Endodermal cell (in vitro differentiated cells): ENCODE measurements at regions not wholly inside any gene's neighbourhood (a gene's known extent, or its start where the extent isn't known, plus 50 kb on each side); places are given as distances from the start of the nearest gene placed in this dataset.

Experiments used
- DNase-seq: peaks from one replicate; pipeline ENCODE4 v3.0.0-alpha.2; 2017
- H3K27ac ChIP-seq: 2 replicates; pipeline ENCODE4 v1.5.1; 2013; ENCODE audit warnings: mild to moderate bottlenecking, low read depth, low read length, moderate library complexity
- H3K27me3 ChIP-seq: 2 replicates; pipeline ENCODE4 v1.6.1; 2013; ENCODE audit warnings: mild to moderate bottlenecking, low read length, moderate library complexity; ENCODE audit not compliant: insufficient read depth, control insufficient read depth, poor library complexity, severe bottlenecking
- H3K36me3 ChIP-seq: 2 replicates; pipeline ENCODE4 v1.7.0; 2013; ENCODE audit warnings: mild to moderate bottlenecking, low read length, moderate library complexity; ENCODE audit not compliant: control insufficient read depth, insufficient read depth
- H3K4me1 ChIP-seq: one replicate; pipeline ENCODE4 v1.7.0; 2013; ENCODE audit warnings: low read length; ENCODE audit not compliant: control insufficient read depth, insufficient read depth
- H3K4me3 ChIP-seq: 2 replicates; pipeline ENCODE4 v1.5.1; 2013; ENCODE audit warnings: mild to moderate bottlenecking, low read length, moderate library complexity
- H3K9ac ChIP-seq: 2 replicates; pipeline ENCODE4 v1.6.1; 2013; ENCODE audit warnings: mild to moderate bottlenecking, low read length, moderate library complexity; ENCODE audit not compliant: poor library complexity, severe bottlenecking; ENCODE audit errors: extremely low read depth
- H3K9me3 ChIP-seq: 2 replicates; pipeline ENCODE4 v1.6.1; 2013; ENCODE audit warnings: mild to moderate bottlenecking, low read length, moderate library complexity; ENCODE audit not compliant: control insufficient read depth
- H3K27ac Mint-ChIP-seq: 2 replicates; pipeline ENCODE4 v1.8.0; 2020; ENCODE audit warnings: mixed read lengths
- H3K27me3 Mint-ChIP-seq: 2 replicates; pipeline ENCODE4 v1.8.0; 2021; ENCODE audit warnings: mild to moderate bottlenecking, mixed read lengths; ENCODE audit not compliant: insufficient read depth
- H3K36me3 Mint-ChIP-seq: 2 replicates; pipeline ENCODE4 v1.8.0; 2020; ENCODE audit warnings: low read depth, mixed read lengths
- H3K4me1 Mint-ChIP-seq: 2 replicates; pipeline ENCODE4 v1.8.0; 2020; ENCODE audit warnings: mixed read lengths
- H3K4me3 Mint-ChIP-seq: 2 replicates; pipeline ENCODE4 v1.8.0; 2020; ENCODE audit warnings: mild to moderate bottlenecking, moderate library complexity, mixed read lengths
- H3K9me3 Mint-ChIP-seq: 2 replicates; pipeline ENCODE4 v1.8.0; 2020; ENCODE audit warnings: mild to moderate bottlenecking, mixed read lengths
- WGBS, 2 experiments: methylation state at CpG; one replicate each; pipeline versions ENCODE4 v1.1.5 to v1.1.7; 2013; ENCODE audit warnings: missing lambda C conversion rate in 2 of 2, mixed read lengths in 1 of 2; ENCODE audit not compliant: insufficient coverage in 1 of 2, insufficient read length in 1 of 2; 5-methylcytosine and 5-hydroxymethylcytosine counted together
- TF ChIP-seq, protein P1 (sequence below): fragments of 200-600 bp; sonication (generic); conservative IDR thresholded peaks from 2 replicates; pipeline ENCODE4 v1.5.0; 2021; ENCODE audit warnings: antibody characterized with exemption, mild to moderate bottlenecking

DNA sequence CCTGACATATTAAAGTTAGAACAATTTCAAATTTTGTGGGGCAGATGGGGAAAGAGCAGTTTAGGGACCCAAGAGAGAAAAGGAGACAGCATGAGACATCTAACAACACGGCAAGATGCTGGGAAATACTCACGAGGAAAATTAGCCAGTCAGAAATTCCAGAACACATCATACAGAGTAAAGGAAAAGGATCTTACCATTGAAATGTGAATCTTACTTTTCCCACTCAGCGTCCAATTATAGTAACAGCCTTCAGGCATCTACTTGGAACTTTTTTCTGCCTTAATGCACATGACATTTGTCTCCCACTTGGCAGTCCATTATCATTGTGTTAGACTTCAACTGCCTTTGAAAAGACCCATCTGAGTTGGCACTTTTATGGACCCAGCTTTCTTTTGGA lies 189.7 kb upstream of the SLC27A6 start:
- no peak overlapping the region for H3K4me3 Mint-ChIP-seq
- Histone ChIP-seq H3K27ac (no peak overlapping the region), H3K27me3 (no peaks in the 10 kb centered on the region), H3K9ac (no peak overlapping the region), H3K36me3 (no peaks in the 10 kb centered on the region), H3K4me3 (no peak overlapping the region), H3K4me1 (no peaks in the 10 kb centered on the region), H3K9me3 (no peaks in the 10 kb centered on the region)
- H3K4me1 Mint-ChIP-seq = peaks cover 2% of the 10 kb centered on the region
- H3K27ac Mint-ChIP-seq = no peak overlapping the region
- no peaks in the 10 kb centered on the region for H3K27me3 Mint-ChIP-seq
- no peaks in the 10 kb centered on the region for H3K9me3 Mint-ChIP-seq
- DNase-seq = no peak
- WGBS, 2 experiments = 76 to 89% methylated on average over 2 to 3 of the region's 3 CpGs
- TF ChIP-seq, protein P1, sequence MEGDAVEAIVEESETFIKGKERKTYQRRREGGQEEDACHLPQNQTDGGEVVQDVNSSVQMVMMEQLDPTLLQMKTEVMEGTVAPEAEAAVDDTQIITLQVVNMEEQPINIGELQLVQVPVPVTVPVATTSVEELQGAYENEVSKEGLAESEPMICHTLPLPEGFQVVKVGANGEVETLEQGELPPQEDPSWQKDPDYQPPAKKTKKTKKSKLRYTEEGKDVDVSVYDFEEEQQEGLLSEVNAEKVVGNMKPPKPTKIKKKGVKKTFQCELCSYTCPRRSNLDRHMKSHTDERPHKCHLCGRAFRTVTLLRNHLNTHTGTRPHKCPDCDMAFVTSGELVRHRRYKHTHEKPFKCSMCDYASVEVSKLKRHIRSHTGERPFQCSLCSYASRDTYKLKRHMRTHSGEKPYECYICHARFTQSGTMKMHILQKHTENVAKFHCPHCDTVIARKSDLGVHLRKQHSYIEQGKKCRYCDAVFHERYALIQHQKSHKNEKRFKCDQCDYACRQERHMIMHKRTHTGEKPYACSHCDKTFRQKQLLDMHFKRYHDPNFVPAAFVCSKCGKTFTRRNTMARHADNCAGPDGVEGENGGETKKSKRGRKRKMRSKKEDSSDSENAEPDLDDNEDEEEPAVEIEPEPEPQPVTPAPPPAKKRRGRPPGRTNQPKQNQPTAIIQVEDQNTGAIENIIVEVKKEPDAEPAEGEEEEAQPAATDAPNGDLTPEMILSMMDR = no peak
- no peaks in the 10 kb centered on the region for H3K36me3 Mint-ChIP-seq

DNA sequence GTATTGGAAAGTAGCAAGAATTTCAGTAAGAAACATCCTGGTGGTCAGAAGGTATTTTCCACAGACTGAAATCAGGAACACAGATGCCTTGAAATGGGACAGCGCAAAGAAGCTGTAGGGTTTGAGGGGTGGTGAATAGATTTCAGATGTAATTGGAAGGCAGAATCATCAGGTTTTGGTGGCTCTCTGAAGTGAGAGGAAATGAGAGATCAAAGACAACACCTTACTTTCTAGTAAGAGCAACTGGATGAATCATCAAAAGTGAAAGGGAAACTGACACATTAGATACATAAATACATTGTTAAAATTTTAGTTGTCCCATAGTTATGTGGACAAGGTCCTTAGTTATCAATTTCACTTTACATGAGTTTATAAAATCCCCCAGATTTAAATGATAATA lies 188.2 kb upstream of the SLC27A6 start:
- H3K27me3 ChIP-seq = no peaks in the 10 kb centered on the region
- Mint-ChIP-seq H3K36me3 (no peaks in the 10 kb centered on the region), H3K9me3 (no peaks in the 10 kb centered on the region), H3K4me1 (peaks cover 5% of the 10 kb centered on the region), H3K27ac (no peak overlapping the region), H3K27me3 (no peaks in the 10 kb centered on the region), H3K4me3 (no peak overlapping the region)
- no peak for DNase-seq
- H3K4me1 ChIP-seq = no peaks in the 10 kb centered on the region
- TF ChIP-seq, protein P1 = no peak
- no peaks in the 10 kb centered on the region for H3K36me3 ChIP-seq
- WGBS, 2 experiments = 98 to 100% methylated on average over 1 of the region's 1 CpG
- no peaks in the 10 kb centered on the region for H3K9me3 ChIP-seq
- no peak overlapping the region for H3K9ac ChIP-seq
- no peak overlapping the region for H3K4me3 ChIP-seq
- H3K27ac ChIP-seq = no peak overlapping the region

DNA sequence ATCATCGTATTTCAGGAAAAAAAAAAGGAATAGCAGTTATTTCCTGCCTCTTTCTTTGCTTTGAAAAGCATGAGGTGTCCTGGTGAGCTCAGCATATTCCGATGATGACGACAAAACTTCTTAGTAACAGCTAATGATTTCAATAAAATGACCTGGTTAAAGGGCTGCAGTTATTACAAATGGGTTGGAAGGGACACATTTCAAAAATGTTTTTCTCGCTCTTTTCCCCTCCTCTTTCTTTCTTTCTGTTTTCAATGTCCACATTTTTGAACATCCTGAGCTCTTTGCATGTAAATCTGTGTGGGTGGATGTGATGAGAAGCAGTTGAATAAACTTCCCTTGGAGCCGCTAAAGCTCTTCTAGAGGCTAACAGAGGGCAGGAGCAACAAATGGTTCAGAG lies 186.8 kb upstream of the SLC27A6 start:
- no peak overlapping the region for H3K4me3 ChIP-seq
- H3K4me1 Mint-ChIP-seq = peaks cover 16% of the 10 kb centered on the region
- TF ChIP-seq, protein P1 = no peak
- no peak for DNase-seq
- WGBS, 2 experiments = 30 to 48% methylated on average over 3 to 5 of the region's 5 CpGs
- no peak overlapping the region for H3K9ac ChIP-seq
- peak overlapping the region; percentile 21 for H3K27ac ChIP-seq
- H3K36me3 Mint-ChIP-seq = no peaks in the 10 kb centered on the region
- H3K4me3 Mint-ChIP-seq = no peak overlapping the region
- no peaks in the 10 kb centered on the region for H3K9me3 ChIP-seq
- no peaks in the 10 kb centered on the region for H3K27me3 Mint-ChIP-seq
- H3K9me3 Mint-ChIP-seq = no peaks in the 10 kb centered on the region
- H3K27me3 ChIP-seq = no peaks in the 10 kb centered on the region
- no peak overlapping the region for H3K27ac Mint-ChIP-seq
- H3K36me3 ChIP-seq = no peaks in the 10 kb centered on the region
- H3K4me1 ChIP-seq = peaks cover 3% of the 10 kb centered on the region
